K562 (cell line): ENCODE measurements at regions not wholly inside any gene's neighbourhood (a gene's known extent, or its start where the extent isn't known, plus 50 kb on each side); places are given as distances from the start of the nearest gene placed in this dataset.

Experiments
- BCL6 ChIP-seq: fragments of 250-450 bp; sonication (Bioruptor Pico); IDR thresholded peaks from 2 replicates; pipeline ENCODE4 v1.4.0; 2020
- ETS1 ChIP-seq: conservative IDR thresholded peaks from 2 replicates; pipeline ENCODE4 v1.6.1; 2011; ENCODE audit warnings: low read depth, mild to moderate bottlenecking, low read length; ENCODE audit not compliant: control insufficient read depth
- MCM7 ChIP-seq, 2 experiments: fragments of 450-650 bp; IDR thresholded peaks; 2 replicates each; pipeline ENCODE4 v1.6.1; 2016 to 2018
- PHB ChIP-seq: fragments of 250-450 bp; sonication (Bioruptor Pico); IDR thresholded peaks from 2 replicates; pipeline ENCODE4 v1.5.0; 2021
- ZKSCAN3 ChIP-seq: fragments of 250-450 bp; sonication (Bioruptor Pico); IDR thresholded peaks from 2 replicates; pipeline ENCODE4 v1.4.0; 2020
- ZNF316 ChIP-seq: fragments of 450-650 bp; IDR thresholded peaks from 2 replicates; pipeline ENCODE4 v1.6.1; 2016
- ZNF354B ChIP-seq: fragments of 250-450 bp; sonication (Bioruptor Pico); IDR thresholded peaks from 2 replicates; pipeline ENCODE4 v1.4.0; 2020
- ZZZ3 ChIP-seq: fragments of 450-650 bp; IDR thresholded peaks from 2 replicates; pipeline ENCODE4 v1.6.1; 2016; ENCODE audit warnings: antibody characterized with exemption, mild to moderate bottlenecking, moderate library complexity
- TF ChIP-seq, protein P1 (sequence below): fragments of 450-650 bp; IDR thresholded peaks from 2 replicates; pipeline ENCODE4 v1.6.1; 2016; ENCODE audit warnings: low read depth
- TF ChIP-seq, protein P2 (sequence below), 2 experiments: fragments of 450-650 bp; IDR thresholded peaks; 2 replicates each; pipeline ENCODE4 v1.6.1; 2018; ENCODE audit warnings: mild to moderate bottlenecking in 2 of 2, low read depth in 1 of 2; ENCODE audit not compliant: partially characterized antibody in 2 of 2
- TF ChIP-seq, protein P3 (sequence below): fragments of 250-450 bp; sonication (Bioruptor Pico); IDR thresholded peaks from 2 replicates; pipeline ENCODE4 v1.8.0; 2022; ENCODE audit warnings: inconsistent platforms, mild to moderate bottlenecking, moderate library complexity, borderline replicate concordance

DNA sequence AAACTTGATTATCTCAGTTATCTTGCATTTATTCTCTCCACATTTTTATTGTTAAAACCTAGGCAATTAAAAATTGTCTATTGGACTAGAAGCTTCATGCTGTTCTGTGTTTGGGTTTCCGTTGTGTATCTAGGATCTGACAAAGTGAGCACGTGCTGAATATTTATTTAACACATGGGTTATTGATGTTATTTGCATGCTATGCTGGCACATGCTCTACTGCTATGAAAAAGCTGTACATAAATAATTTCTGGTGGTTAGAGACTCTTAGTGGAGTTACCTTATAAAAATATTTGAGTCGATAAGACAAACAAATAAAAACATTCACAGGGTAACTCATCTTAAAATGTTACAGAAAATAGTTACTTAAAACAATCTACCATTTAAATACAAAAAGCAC lies 1769.7 kb downstream of the MRPL39 start (continued):
- TF ChIP-seq, protein P1, sequence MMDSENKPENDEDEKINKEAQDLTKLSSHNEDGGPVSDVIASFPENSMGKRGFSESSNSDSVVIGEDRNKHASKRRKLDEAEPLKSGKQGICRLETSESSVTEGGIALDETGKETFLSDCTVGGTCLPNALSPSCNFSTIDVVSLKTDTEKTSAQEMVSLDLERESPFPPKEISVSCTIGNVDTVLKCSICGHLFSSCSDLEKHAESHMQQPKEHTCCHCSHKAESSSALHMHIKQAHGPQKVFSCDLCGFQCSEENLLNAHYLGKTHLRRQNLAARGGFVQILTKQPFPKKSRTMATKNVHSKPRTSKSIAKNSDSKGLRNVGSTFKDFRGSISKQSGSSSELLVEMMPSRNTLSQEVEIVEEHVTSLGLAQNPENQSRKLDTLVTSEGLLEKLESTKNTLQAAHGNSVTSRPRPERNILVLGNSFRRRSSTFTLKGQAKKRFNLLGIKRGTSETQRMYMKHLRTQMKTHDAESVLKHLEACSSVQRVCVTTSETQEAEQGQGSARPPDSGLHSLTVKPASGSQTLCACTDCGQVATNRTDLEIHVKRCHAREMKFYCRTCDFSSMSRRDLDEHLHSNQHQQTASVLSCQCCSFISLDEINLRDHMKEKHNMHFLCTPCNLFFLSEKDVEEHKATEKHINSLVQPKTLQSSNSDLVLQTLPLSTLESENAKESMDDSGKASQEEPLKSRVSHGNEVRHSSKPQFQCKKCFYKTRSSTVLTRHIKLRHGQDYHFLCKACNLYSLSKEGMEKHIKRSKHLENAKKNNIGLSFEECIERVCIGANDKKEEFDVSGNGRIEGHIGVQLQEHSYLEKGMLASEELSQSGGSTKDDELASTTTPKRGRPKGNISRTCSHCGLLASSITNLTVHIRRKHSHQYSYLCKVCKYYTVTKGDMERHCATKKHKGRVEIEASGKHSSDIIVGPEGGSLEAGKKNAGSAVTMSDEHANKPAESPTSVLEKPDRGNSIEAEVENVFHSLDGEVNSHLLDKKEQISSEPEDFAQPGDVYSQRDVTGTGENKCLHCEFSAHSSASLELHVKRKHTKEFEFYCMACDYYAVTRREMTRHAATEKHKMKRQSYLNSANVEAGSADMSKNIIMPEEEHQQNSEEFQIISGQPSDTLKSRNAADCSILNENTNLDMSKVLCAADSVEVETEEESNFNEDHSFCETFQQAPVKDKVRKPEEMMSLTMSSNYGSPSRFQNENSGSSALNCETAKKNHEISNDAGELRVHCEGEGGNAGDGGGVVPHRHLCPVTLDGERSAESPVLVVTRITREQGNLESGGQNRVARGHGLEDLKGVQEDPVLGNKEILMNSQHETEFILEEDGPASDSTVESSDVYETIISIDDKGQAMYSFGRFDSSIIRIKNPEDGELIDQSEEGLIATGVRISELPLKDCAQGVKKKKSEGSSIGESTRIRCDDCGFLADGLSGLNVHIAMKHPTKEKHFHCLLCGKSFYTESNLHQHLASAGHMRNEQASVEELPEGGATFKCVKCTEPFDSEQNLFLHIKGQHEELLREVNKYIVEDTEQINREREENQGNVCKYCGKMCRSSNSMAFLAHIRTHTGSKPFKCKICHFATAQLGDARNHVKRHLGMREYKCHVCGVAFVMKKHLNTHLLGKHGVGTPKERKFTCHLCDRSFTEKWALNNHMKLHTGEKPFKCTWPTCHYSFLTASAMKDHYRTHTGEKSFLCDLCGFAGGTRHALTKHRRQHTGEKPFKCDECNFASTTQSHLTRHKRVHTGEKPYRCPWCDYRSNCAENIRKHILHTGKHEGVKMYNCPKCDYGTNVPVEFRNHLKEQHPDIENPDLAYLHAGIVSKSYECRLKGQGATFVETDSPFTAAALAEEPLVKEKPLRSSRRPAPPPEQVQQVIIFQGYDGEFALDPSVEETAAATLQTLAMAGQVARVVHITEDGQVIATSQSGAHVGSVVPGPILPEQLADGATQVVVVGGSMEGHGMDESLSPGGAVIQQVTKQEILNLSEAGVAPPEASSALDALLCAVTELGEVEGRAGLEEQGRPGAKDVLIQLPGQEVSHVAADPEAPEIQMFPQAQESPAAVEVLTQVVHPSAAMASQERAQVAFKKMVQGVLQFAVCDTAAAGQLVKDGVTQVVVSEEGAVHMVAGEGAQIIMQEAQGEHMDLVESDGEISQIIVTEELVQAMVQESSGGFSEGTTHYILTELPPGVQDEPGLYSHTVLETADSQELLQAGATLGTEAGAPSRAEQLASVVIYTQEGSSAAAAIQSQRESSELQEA: no peak
- no peak for TF ChIP-seq ZNF316
- TF ChIP-seq, protein P2, sequence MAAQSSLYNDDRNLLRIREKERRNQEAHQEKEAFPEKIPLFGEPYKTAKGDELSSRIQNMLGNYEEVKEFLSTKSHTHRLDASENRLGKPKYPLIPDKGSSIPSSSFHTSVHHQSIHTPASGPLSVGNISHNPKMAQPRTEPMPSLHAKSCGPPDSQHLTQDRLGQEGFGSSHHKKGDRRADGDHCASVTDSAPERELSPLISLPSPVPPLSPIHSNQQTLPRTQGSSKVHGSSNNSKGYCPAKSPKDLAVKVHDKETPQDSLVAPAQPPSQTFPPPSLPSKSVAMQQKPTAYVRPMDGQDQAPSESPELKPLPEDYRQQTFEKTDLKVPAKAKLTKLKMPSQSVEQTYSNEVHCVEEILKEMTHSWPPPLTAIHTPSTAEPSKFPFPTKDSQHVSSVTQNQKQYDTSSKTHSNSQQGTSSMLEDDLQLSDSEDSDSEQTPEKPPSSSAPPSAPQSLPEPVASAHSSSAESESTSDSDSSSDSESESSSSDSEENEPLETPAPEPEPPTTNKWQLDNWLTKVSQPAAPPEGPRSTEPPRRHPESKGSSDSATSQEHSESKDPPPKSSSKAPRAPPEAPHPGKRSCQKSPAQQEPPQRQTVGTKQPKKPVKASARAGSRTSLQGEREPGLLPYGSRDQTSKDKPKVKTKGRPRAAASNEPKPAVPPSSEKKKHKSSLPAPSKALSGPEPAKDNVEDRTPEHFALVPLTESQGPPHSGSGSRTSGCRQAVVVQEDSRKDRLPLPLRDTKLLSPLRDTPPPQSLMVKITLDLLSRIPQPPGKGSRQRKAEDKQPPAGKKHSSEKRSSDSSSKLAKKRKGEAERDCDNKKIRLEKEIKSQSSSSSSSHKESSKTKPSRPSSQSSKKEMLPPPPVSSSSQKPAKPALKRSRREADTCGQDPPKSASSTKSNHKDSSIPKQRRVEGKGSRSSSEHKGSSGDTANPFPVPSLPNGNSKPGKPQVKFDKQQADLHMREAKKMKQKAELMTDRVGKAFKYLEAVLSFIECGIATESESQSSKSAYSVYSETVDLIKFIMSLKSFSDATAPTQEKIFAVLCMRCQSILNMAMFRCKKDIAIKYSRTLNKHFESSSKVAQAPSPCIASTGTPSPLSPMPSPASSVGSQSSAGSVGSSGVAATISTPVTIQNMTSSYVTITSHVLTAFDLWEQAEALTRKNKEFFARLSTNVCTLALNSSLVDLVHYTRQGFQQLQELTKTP (IDR thresholded peaks at IDR 0.05; ENCODE audit: low read depth in 1 of 2, partially characterized antibody in 2 of 2): no peak
- TF ChIP-seq PHB (CRISPR knock-in tag): no peak
- TF ChIP-seq ZZZ3: no peak
- no peak for TF ChIP-seq MCM7 (IDR thresholded peaks at IDR 0.05)
- TF ChIP-seq, protein P3, sequence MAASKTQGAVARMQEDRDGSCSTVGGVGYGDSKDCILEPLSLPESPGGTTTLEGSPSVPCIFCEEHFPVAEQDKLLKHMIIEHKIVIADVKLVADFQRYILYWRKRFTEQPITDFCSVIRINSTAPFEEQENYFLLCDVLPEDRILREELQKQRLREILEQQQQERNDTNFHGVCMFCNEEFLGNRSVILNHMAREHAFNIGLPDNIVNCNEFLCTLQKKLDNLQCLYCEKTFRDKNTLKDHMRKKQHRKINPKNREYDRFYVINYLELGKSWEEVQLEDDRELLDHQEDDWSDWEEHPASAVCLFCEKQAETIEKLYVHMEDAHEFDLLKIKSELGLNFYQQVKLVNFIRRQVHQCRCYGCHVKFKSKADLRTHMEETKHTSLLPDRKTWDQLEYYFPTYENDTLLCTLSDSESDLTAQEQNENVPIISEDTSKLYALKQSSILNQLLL: no peak
- no peak for TF ChIP-seq ETS1
- no peak for TF ChIP-seq ZNF354B (CRISPR knock-in tag)
- no peak for TF ChIP-seq BCL6 (CRISPR knock-in tag)
- TF ChIP-seq ZKSCAN3 (CRISPR knock-in tag): no peak
